CD14-positive monocyte (primary cell): ENCODE measurements at regions not wholly inside any gene's neighbourhood (a gene's known extent, or its start where the extent isn't known, plus 50 kb on each side); places are given as distances from the start of the nearest gene placed in this dataset.

Source experiments
- DNase-seq, 3 donors: peaks; one replicate each; pipeline ENCODE4 v3.0.0-alpha.2; 2011 to 2022
- H2AFZ ChIP-seq: 2 replicates; pipeline ENCODE4 v1.6.0; 2012; ENCODE audit warnings: mild to moderate bottlenecking, low read depth, low read length, inconsistent platforms; ENCODE audit not compliant: insufficient read depth, poor library complexity, severe bottlenecking
- H3K27ac ChIP-seq, 2 donors: 1 replicate in 1 of 2; 2 replicates in 1 of 2; pipeline ENCODE4 v1.5.1; 2012 to 2013; ENCODE audit warnings: low read length in 2 of 2, control low read depth in 1 of 2, inconsistent platforms in 1 of 2, low read depth in 1 of 2, mild to moderate bottlenecking in 1 of 2
- H3K27me3 ChIP-seq, 2 donors: one replicate each; pipeline versions ENCODE4 v1.6.0 to v1.6.1; 2011 to 2013; ENCODE audit warnings: low read length in 2 of 2; ENCODE audit not compliant: control insufficient read depth in 2 of 2, insufficient read depth in 2 of 2
- H3K36me3 ChIP-seq, 2 donors: replicated peaks in 1 of 2; 1 replicate in 1 of 2; 2 replicates in 1 of 2; pipeline versions ENCODE4 v1.5.1 to v1.6.1; 2012 to 2013; ENCODE audit warnings: low read length in 2 of 2, control low read depth in 1 of 2, inconsistent platforms in 1 of 2, mild to moderate bottlenecking in 1 of 2; ENCODE audit not compliant: insufficient read depth in 2 of 2, control insufficient read depth in 1 of 2
- H3K4me1 ChIP-seq, 2 donors: 1 replicate in 1 of 2; 2 replicates in 1 of 2; pipeline versions ENCODE4 v1.5.1 to v1.6.1; 2012 to 2013; ENCODE audit warnings: low read length in 2 of 2, control low read depth in 1 of 2, inconsistent platforms in 1 of 2, mild to moderate bottlenecking in 1 of 2, moderate library complexity in 1 of 2; ENCODE audit not compliant: insufficient read depth in 2 of 2, control insufficient read depth in 1 of 2
- H3K4me2 ChIP-seq: replicated peaks from 2 replicates; pipeline ENCODE3; 2012; ENCODE audit warnings: low read length, moderate library complexity, mild to moderate bottlenecking; ENCODE audit not compliant: poor library complexity, severe bottlenecking; ENCODE audit errors: extremely low read depth
- H3K4me3 ChIP-seq, 3 experiments: fragments of 200-600 bp in 1 of 3; sonication (generic) in 1 of 3; replicated peaks in 1 of 3; 1 replicate in 2 of 3; 2 replicates in 1 of 3; pipeline ENCODE4 v1.5.1; 2011 to 2013; ENCODE audit warnings: low read length in 3 of 3, mild to moderate bottlenecking in 3 of 3, control low read depth in 2 of 3, low read depth in 2 of 3, inconsistent platforms in 1 of 3, moderate library complexity in 1 of 3
- H3K79me2 ChIP-seq: 2 replicates; pipeline ENCODE4 v1.6.0; 2012; ENCODE audit warnings: mild to moderate bottlenecking, control low read depth, inconsistent platforms, low read length, moderate library complexity; ENCODE audit not compliant: insufficient read depth
- H3K9ac ChIP-seq: 2 replicates; pipeline ENCODE4 v1.6.0; 2017; ENCODE audit warnings: low read length, mild to moderate bottlenecking; ENCODE audit not compliant: insufficient read depth, poor library complexity, severe bottlenecking
- H3K9me3 ChIP-seq, 2 donors: replicated peaks in 1 of 2; 1 replicate in 1 of 2; 2 replicates in 1 of 2; pipeline versions ENCODE4 v1.5.1 to v1.6.1; 2012 to 2013; ENCODE audit warnings: low read length in 2 of 2, control low read depth in 1 of 2; ENCODE audit not compliant: control insufficient read depth in 1 of 2, insufficient read depth in 1 of 2
- H4K20me1 ChIP-seq: 2 replicates; pipeline ENCODE4 v1.6.0; 2012; ENCODE audit warnings: mild to moderate bottlenecking, low read length, control low read depth, moderate library complexity; ENCODE audit not compliant: insufficient read depth
- H3K27ac Mint-ChIP-seq, 7 donors: one replicate each; pipeline ENCODE4 v1.8.0; 2020; ENCODE audit warnings: mild to moderate bottlenecking in 7 of 7, mixed read lengths in 7 of 7, moderate library complexity in 6 of 7, inconsistent platforms in 2 of 7
- H3K27me3 Mint-ChIP-seq, 3 donors: one replicate each; pipeline ENCODE4 v1.8.0; 2021 to 2022; ENCODE audit warnings: low read depth in 3 of 3, mild to moderate bottlenecking in 3 of 3, mixed read lengths in 3 of 3, moderate library complexity in 3 of 3, inconsistent platforms in 1 of 3
- H3K36me3 Mint-ChIP-seq, 2 donors: one replicate each; pipeline ENCODE4 v1.8.0; 2020; ENCODE audit warnings: mixed read lengths in 2 of 2, inconsistent platforms in 1 of 2, mild to moderate bottlenecking in 1 of 2
- H3K4me1 Mint-ChIP-seq: one replicate; pipeline ENCODE4 v1.8.0; 2020; ENCODE audit warnings: mild to moderate bottlenecking, mixed read lengths
- H3K4me3 Mint-ChIP-seq, 2 donors: one replicate each; pipeline ENCODE4 v1.8.0; 2020; ENCODE audit warnings: mild to moderate bottlenecking in 2 of 2, mixed read lengths in 2 of 2, moderate library complexity in 1 of 2
- H3K9me3 Mint-ChIP-seq, 7 donors: one replicate each; pipeline ENCODE4 v1.8.0; 2020 to 2022; ENCODE audit warnings: mixed read lengths in 7 of 7, mild to moderate bottlenecking in 6 of 7, moderate library complexity in 6 of 7, inconsistent platforms in 2 of 7
- CTCF ChIP-seq: fragments of 200-600 bp; IDR thresholded peaks from one replicate; pipeline ENCODE4 v1.8.0; 2022; ENCODE audit warnings: antibody characterized with exemption, mild to moderate bottlenecking
- WGBS: methylation state at CpG from one replicate; pipeline ENCODE4 v1.1.5; 2013; ENCODE audit warnings: missing lambda C conversion rate; ENCODE audit not compliant: insufficient coverage; 5-methylcytosine and 5-hydroxymethylcytosine counted together
- intact Hi-C, 2 donors: fragments of 100-400 bp; cut with micrococcal nuclease; formaldehyde crosslinking; loops; one replicate each; pipeline versions ENCODE4 v1.15.0 to v1.15.1; 2023

- 80% methylated on average over 1 of the region's 2 CpGs for WGBS
- no peak for DNase-seq
- intact Hi-C loops = no loop called here
Observed at GRCh38 chr10:89963451-89964102, 262.2 kb downstream of the KIF20B start.

GRCh38 chr10:89966211-89966610, 264.8 kb downstream of the KIF20B start:
- H3K27me3 Mint-ChIP-seq = peaks cover 0 to 1% (median 0%) of the 10 kb centered on the region in 3 donors
- no peak overlapping the region for H3K27ac ChIP-seq
- no peak overlapping the region for H3K4me3 Mint-ChIP-seq
- TF ChIP-seq CTCF = no peak
- no peak for DNase-seq
- H3K9me3 Mint-ChIP-seq = peaks cover 0 to 2% (median 2%) of the 10 kb centered on the region in 7 donors
- intact Hi-C loops = no loop called here
- H2AFZ ChIP-seq = no peak overlapping the region
- H3K36me3 Mint-ChIP-seq = no peaks in the 10 kb centered on the region
- no peaks in the 10 kb centered on the region for H4K20me1 ChIP-seq
- no peaks in the 10 kb centered on the region for H3K4me1 ChIP-seq
- WGBS = no CpG with 5 or more reads among the region's 1 CpG
- no peaks in the 10 kb centered on the region for H3K79me2 ChIP-seq
- H3K4me2 ChIP-seq = no peak overlapping the region
- no peak overlapping the region for H3K27ac Mint-ChIP-seq
- H3K36me3 ChIP-seq = no peaks in the 10 kb centered on the region
- H3K27me3 ChIP-seq = no peaks in the 10 kb centered on the region
- H3K9me3 ChIP-seq = no peaks in the 10 kb centered on the region
- no peak overlapping the region for H3K9ac ChIP-seq
- no peak overlapping the region for H3K4me3 ChIP-seq
- H3K4me1 Mint-ChIP-seq = no peaks in the 10 kb centered on the region

More at GRCh38 chr10:89963451-89964102, 262.2 kb downstream of the KIF20B start:
- Histone ChIP-seq H2AFZ (no peak overlapping the region), H3K79me2 (no peaks in the 10 kb centered on the region), H3K27ac (no peak overlapping the region), H3K36me3 (no peaks in the 10 kb centered on the region), H3K9me3 (no peaks in the 10 kb centered on the region), H3K4me2 (no peak overlapping the region), H3K27me3 (no peaks in the 10 kb centered on the region), H3K4me3 (no peak overlapping the region), H3K4me1 (no peaks in the 10 kb centered on the region), H4K20me1 (no peaks in the 10 kb centered on the region), H3K9ac (no peak overlapping the region)
- Mint-ChIP-seq H3K27me3 (no peaks in the 10 kb centered on the region), H3K27ac (no peak overlapping the region), H3K9me3 (peaks cover 0 to 4% (median 2%) of the 10 kb centered on the region in 7 donors), H3K4me1 (no peaks in the 10 kb centered on the region), H3K4me3 (no peak overlapping the region), H3K36me3 (no peaks in the 10 kb centered on the region)
- no peak for TF ChIP-seq CTCF
